ENCODE measurements at regions not wholly inside any gene's neighbourhood (a gene's known extent, or its start where the extent isn't known, plus 50 kb on each side); places are given as distances from the start of the nearest gene placed in this dataset.
A peak's percentile ranks its signal among the peaks of the same experiment; 100 is the strongest.

GRCh38 chr3:102189956-102190723, 244.7 kb upstream of the ZPLD1 start:
- peak in 1 of 3 donors; percentile 5 for DNase-seq

GRCh38 chr3:102192575-102192974, 242.2 kb upstream of the ZPLD1 start:
- no peak for DNase-seq

- DNase-seq, result peak; percentile 26 to 62 (median 61)
These were observed 241.6 kb upstream of the ZPLD1 start for GRCh38 chr3:102193255-102193654.

- no peak for DNase-seq
These were observed 240.8 kb upstream of the ZPLD1 start for GRCh38 chr3:102194001-102194400.

- no peak for DNase-seq
These were observed 240.1 kb upstream of the ZPLD1 start for GRCh38 chr3:102194760-102195159.

- DNase-seq, result no peak
These were observed 239.4 kb upstream of the ZPLD1 start for GRCh38 chr3:102195198-102195948.

GRCh38 chr3:102200126-102200525, 234.7 kb upstream of the ZPLD1 start:
- DNase-seq, result no peak

GRCh38 chr3:102200560-102200959, 234.3 kb upstream of the ZPLD1 start:
- DNase-seq, result no peak

- DNase-seq, result peak; percentile 42 to 51 (median 49)
These were observed 229.2 kb upstream of the ZPLD1 start for GRCh38 chr3:102205647-102206046.

- DNase-seq, result peak; percentile 52 to 60 (median 57)
These were observed 228.2 kb upstream of the ZPLD1 start for GRCh38 chr3:102206511-102207031.

GRCh38 chr3:102207151-102207571, 227.7 kb upstream of the ZPLD1 start:
- DNase-seq, result no peak

GRCh38 chr3:102215166-102215565, 219.6 kb upstream of the ZPLD1 start:
- DNase-seq, result peak in 1 of 3 donors; percentile 9

GRCh38 chr3:102223132-102223531, 211.7 kb upstream of the ZPLD1 start:
- peak; percentile 49 to 61 (median 59) for DNase-seq

GRCh38 chr3:102224171-102224570, 210.6 kb upstream of the ZPLD1 start:
- peak; percentile 45 to 57 (median 56) for DNase-seq

GRCh38 chr3:102225005-102225404, 209.8 kb upstream of the ZPLD1 start:
- DNase-seq, result no peak

- DNase-seq, result peak; percentile 60 to 82 (median 80)
These were observed 209.2 kb upstream of the ZPLD1 start for GRCh38 chr3:102225407-102226132.

GRCh38 chr3:102226463-102226862, 208.4 kb upstream of the ZPLD1 start:
- no peak for DNase-seq

GRCh38 chr3:102229062-102229655, 205.7 kb upstream of the ZPLD1 start:
- DNase-seq, result peak; percentile 79 to 91 (median 85)

- DNase-seq, result peak; percentile 12 to 42 (median 41)
These were observed 204.8 kb upstream of the ZPLD1 start for GRCh38 chr3:102230057-102230456.

- DNase-seq, result no peak
These were observed 200.9 kb upstream of the ZPLD1 start for GRCh38 chr3:102233881-102234280.

- DNase-seq, result no peak
These were observed 199.1 kb upstream of the ZPLD1 start for GRCh38 chr3:102235679-102236078.

GRCh38 chr3:102237181-102237580, 197.6 kb upstream of the ZPLD1 start:
- no peak for DNase-seq

GRCh38 chr3:102237838-102238237, 197.0 kb upstream of the ZPLD1 start:
- DNase-seq, result no peak
